ENCODE measurements at regions not wholly inside any gene's neighbourhood (a gene's known extent, or its start where the extent isn't known, plus 50 kb on each side); places are given as distances from the start of the nearest gene placed in this dataset.

GRCh38 chr21:29433366-29434059, 134.8 kb downstream of the BACH1 start (continued):
- TF ChIP-seq MAZ (IDR thresholded peaks at IDR 0.05; ENCODE audit: borderline replicate concordance, low read depth, low read length) (no peak), POLR2A (IDR thresholded peaks at IDR 0.05; ENCODE audit: low read depth, low read length) (no peak)

- Histone ChIP-seq H3K36me3 (ENCODE audit: control insufficient read depth, insufficient read depth, low read length) (no peaks in the 10 kb centered on the region), H4K20me1 (ENCODE audit: insufficient read depth, low read length) (no peaks in the 10 kb centered on the region), H4K8ac (ENCODE audit: low read depth in 2 of 2, low read length in 2 of 2) (peak overlapping the region; percentile 7 to 62; a peak in 3 of 4 replicates), H3K4me1 (ENCODE audit: control insufficient read depth, insufficient read depth, low read length) (peaks cover 10% of the 10 kb centered on the region), H3K9me1 (ENCODE audit: insufficient read depth, low read length) (peaks cover 8% of the 10 kb centered on the region; the same call in 1 of the 2 replicates), H2AK5ac (ENCODE audit: low read depth, low read length) (peak overlapping the region; percentile 42; the same call in 1 of the 2 replicates), H3K23ac (ENCODE audit: low read depth, low read length) (peak overlapping the region; percentile 70; the same call in 1 of the 2 replicates), H3K27me3 (ENCODE audit: control insufficient read depth, insufficient read depth, low read length) (no peaks in the 10 kb centered on the region), H2AK9ac (replicated peaks; ENCODE audit: low read depth, low read length, poor library complexity) (no peak overlapping the region), H2BK5ac (ENCODE audit: low read depth, low read length, poor library complexity, severe bottlenecking) (peak overlapping the region; percentile 75), H3K14ac (replicated peaks; ENCODE audit: low read depth, low read length) (peak overlapping the region; percentile 62; the same call in 1 of the 2 replicates), H3K79me1 (ENCODE audit: low read depth in 1 of 2, low read length in 2 of 2) (peaks cover 4 to 13% of the 10 kb centered on the region in 2 experiments; a peak in 3 of 4 replicates), H4K91ac (ENCODE audit: insufficient read depth, low read depth, low read length) (peak overlapping the region; percentile 68), H3K4ac (ENCODE audit: low read depth, low read length) (peak overlapping the region; percentile 71), H3K4me3 (ENCODE audit: insufficient read depth, low read depth, low read length) (no peak overlapping the region), H3K27ac (ENCODE audit: insufficient read depth, low read length) (peak overlapping the region; percentile 83; the same call in 1 of the 2 replicates), H3K9me3 (ENCODE audit: control insufficient read depth, insufficient read depth, low read length) (no peaks in the 10 kb centered on the region), H3K18ac (ENCODE audit: low read depth, low read length) (peak overlapping the region; percentile 89), H2BK15ac (ENCODE audit: low read depth, low read length) (peak overlapping the region; percentile 15; the same call in 1 of the 3 replicates), H3K9ac (ENCODE audit: low read depth, low read length) (no peak overlapping the region), H3K4me2 (ENCODE audit: low read depth, low read length) (peak overlapping the region; percentile 51; the same call in 1 of the 2 replicates), H3K56ac (ENCODE audit: extremely low read depth, insufficient read depth, low read length) (peak overlapping the region; percentile 17; the same call in 1 of the 2 replicates), H4K5ac (ENCODE audit: low read depth, low read length) (peak overlapping the region; percentile 100), H2AFZ (replicated peaks; ENCODE audit: low read length, poor library complexity) (no peak overlapping the region), H2BK20ac (ENCODE audit: low read depth, low read length) (peak overlapping the region; percentile 83), H2BK120ac (ENCODE audit: low read depth, low read length) (peak overlapping the region; percentile 73)
- CTCF ChIA-PET, result no interaction called here
- BruUV-seq (replicated peaks), result no TSS peak
- ATAC-seq (ENCODE audit: low read depth) (peak; percentile 10; the same call in 1 of the 2 replicates), DNase-seq (no peak)
- in situ Hi-C loops (cut with MboI; ENCODE audit: low sequenced_read_pairs) (no loop called here), dilution Hi-C loops (cut with HindIII; ENCODE audit: low sequenced_read_pairs, unreplicated experiment) (no loop called here), intact Hi-C loops (cut with micrococcal nuclease) (loop anchor here (5.0 kb wide), 1 partner anchor 52 kb away; no protein-coding TSS in a partner anchor)
- POLR2A ChIA-PET (ENCODE audit: unreplicated experiment), result no interaction called here
- WGBS, 2 experiments (ENCODE audit: extremely low coverage in 2 of 2, insufficient read length in 1 of 2), result 57% methylated on average over 1 of the region's 7 CpGs; no CpG with 5 or more reads in 1 of the 2 experiments
- TF ChIP-seq, protein P1, sequence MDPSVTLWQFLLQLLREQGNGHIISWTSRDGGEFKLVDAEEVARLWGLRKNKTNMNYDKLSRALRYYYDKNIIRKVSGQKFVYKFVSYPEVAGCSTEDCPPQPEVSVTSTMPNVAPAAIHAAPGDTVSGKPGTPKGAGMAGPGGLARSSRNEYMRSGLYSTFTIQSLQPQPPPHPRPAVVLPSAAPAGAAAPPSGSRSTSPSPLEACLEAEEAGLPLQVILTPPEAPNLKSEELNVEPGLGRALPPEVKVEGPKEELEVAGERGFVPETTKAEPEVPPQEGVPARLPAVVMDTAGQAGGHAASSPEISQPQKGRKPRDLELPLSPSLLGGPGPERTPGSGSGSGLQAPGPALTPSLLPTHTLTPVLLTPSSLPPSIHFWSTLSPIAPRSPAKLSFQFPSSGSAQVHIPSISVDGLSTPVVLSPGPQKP (IDR thresholded peaks at IDR 0.05; ENCODE audit: borderline replicate concordance, low read depth, low read length), result no peak
- TF ChIP-seq RCOR1 (IDR thresholded peaks at IDR 0.05; ENCODE audit: insufficient replicate concordance, low read length) (no peak), MAFK (IDR thresholded peaks at IDR 0.05; ENCODE audit: low read depth, low read length) (no peak), NFE2L2 (IDR thresholded peaks at IDR 0.05; ENCODE audit: low read depth, low read length) (no peak), USF2 (IDR thresholded peaks at IDR 0.05; ENCODE audit: low read depth, low read length) (no peak), CHD1 (IDR thresholded peaks at IDR 0.05; ENCODE audit: low read depth, low read length) (no peak), FOS (IDR thresholded peaks at IDR 0.05; ENCODE audit: low read depth, low read length) (no peak), RAD21 (IDR thresholded peaks at IDR 0.05; ENCODE audit: low read length) (no peak), CEBPB (IDR thresholded peaks at IDR 0.05; ENCODE audit: low read depth, low read length) (no peak), RFX5 (IDR thresholded peaks at IDR 0.05; ENCODE audit: low read depth, low read length) (no peak), MAZ (IDR thresholded peaks at IDR 0.05; ENCODE audit: borderline replicate concordance, low read depth, low read length) (no peak), BHLHE40 (IDR thresholded peaks at IDR 0.05; ENCODE audit: low read depth, low read length) (no peak), MXI1 (IDR thresholded peaks at IDR 0.05; ENCODE audit: borderline replicate concordance, low read depth, low read length) (no peak), SMC3 (IDR thresholded peaks at IDR 0.05; ENCODE audit: low read depth, low read length) (no peak)
Observed at GRCh38 chr21:29434081-29434480, 135.4 kb downstream of the BACH1 start.
